ENCODE measurements at regions not wholly inside any gene's neighbourhood (a gene's known extent, or its start where the extent isn't known, plus 50 kb on each side); places are given as distances from the start of the nearest gene placed in this dataset.

- no peak for DNase-seq
- Histone ChIP-seq H4K20me1 (ENCODE audit: insufficient read depth, low read length) (no peaks in the 10 kb centered on the region), H3K9me3 (replicated peaks; ENCODE audit: insufficient read depth, low read length) (no peaks in the 10 kb centered on the region), H3K36me3 (replicated peaks; ENCODE audit: insufficient read depth, low read length) (no peaks in the 10 kb centered on the region), H3K27ac (ENCODE audit: low read length) (no peak overlapping the region), H3K79me2 (ENCODE audit: low read length) (no peaks in the 10 kb centered on the region), H3K4me1 (ENCODE audit: low read length) (no peaks in the 10 kb centered on the region), H2AFZ (ENCODE audit: low read length) (no peak overlapping the region), H3K4me2 (ENCODE audit: low read depth, low read length) (no peak overlapping the region), H3K27me3 (replicated peaks; ENCODE audit: insufficient read depth, low read length) (no peaks in the 10 kb centered on the region), H3K4me3 (ENCODE audit: low read length) (no peak overlapping the region), H3F3A (ENCODE audit: insufficient read depth, low read length) (no peaks in the 10 kb centered on the region), H3K9ac (ENCODE audit: low read length) (no peak overlapping the region), H3K9me2 (replicated peaks; ENCODE audit: insufficient read depth, low read length) (no peaks in the 10 kb centered on the region)
- TF ChIP-seq EZH2 (optimal IDR thresholded peaks at IDR 0.05; ENCODE audit: low read depth, low read length) (no peak), CTCF (IDR thresholded peaks at IDR 0.05; ENCODE audit: low read length) (no peak), EZH2phosphoT487 (IDR thresholded peaks at IDR 0.05; ENCODE audit: low read length) (no peak)
Observed at GRCh38 chr2:2856723-2857415, 520.7 kb downstream of the EIPR1 start.

GRCh38 chr2:2855297-2855696 lies 522.3 kb downstream of the EIPR1 start:
- Histone ChIP-seq H3K4me2 (ENCODE audit: low read depth, low read length) (no peak overlapping the region), H3K9ac (ENCODE audit: low read length) (no peak overlapping the region), H3F3A (ENCODE audit: insufficient read depth, low read length) (no peaks in the 10 kb centered on the region), H3K9me2 (replicated peaks; ENCODE audit: insufficient read depth, low read length) (no peaks in the 10 kb centered on the region), H3K4me1 (ENCODE audit: low read length) (no peaks in the 10 kb centered on the region), H3K9me3 (replicated peaks; ENCODE audit: insufficient read depth, low read length) (no peaks in the 10 kb centered on the region), H4K20me1 (ENCODE audit: insufficient read depth, low read length) (no peaks in the 10 kb centered on the region), H3K27me3 (replicated peaks; ENCODE audit: insufficient read depth, low read length) (no peaks in the 10 kb centered on the region), H3K27ac (ENCODE audit: low read length) (no peak overlapping the region), H3K36me3 (replicated peaks; ENCODE audit: insufficient read depth, low read length) (no peaks in the 10 kb centered on the region), H3K4me3 (ENCODE audit: low read length) (no peak overlapping the region), H3K79me2 (ENCODE audit: low read length) (no peaks in the 10 kb centered on the region), H2AFZ (ENCODE audit: low read length) (no peak overlapping the region)
- no peak for DNase-seq
- TF ChIP-seq CTCF (IDR thresholded peaks at IDR 0.05; ENCODE audit: low read length) (no peak), EZH2phosphoT487 (IDR thresholded peaks at IDR 0.05; ENCODE audit: low read length) (no peak), EZH2 (optimal IDR thresholded peaks at IDR 0.05; ENCODE audit: low read depth, low read length) (no peak)

GRCh38 chr2:2853346-2853745 lies 522.3 kb upstream of the MYT1L start:
- no peaks in the 10 kb centered on the region for H4K20me1 ChIP-seq (ENCODE audit: insufficient read depth, low read length)
- H3K27ac ChIP-seq (ENCODE audit: low read length), result no peak overlapping the region
- H3F3A ChIP-seq (ENCODE audit: insufficient read depth, low read length), result no peaks in the 10 kb centered on the region
- H3K4me1 ChIP-seq (ENCODE audit: low read length), result no peaks in the 10 kb centered on the region
- DNase-seq, result no peak
- no peaks in the 10 kb centered on the region for H3K27me3 ChIP-seq (replicated peaks; ENCODE audit: insufficient read depth, low read length)
- H3K9me3 ChIP-seq (replicated peaks; ENCODE audit: insufficient read depth, low read length), result no peaks in the 10 kb centered on the region
- no peaks in the 10 kb centered on the region for H3K9me2 ChIP-seq (replicated peaks; ENCODE audit: insufficient read depth, low read length)
- no peak for TF ChIP-seq CTCF (IDR thresholded peaks at IDR 0.05; ENCODE audit: low read length)
- TF ChIP-seq EZH2 (optimal IDR thresholded peaks at IDR 0.05; ENCODE audit: low read depth, low read length), result no peak
- TF ChIP-seq EZH2phosphoT487 (IDR thresholded peaks at IDR 0.05; ENCODE audit: low read length), result no peak
- H2AFZ ChIP-seq (ENCODE audit: low read length), result no peak overlapping the region
- H3K4me2 ChIP-seq (ENCODE audit: low read depth, low read length), result no peak overlapping the region
- no peaks in the 10 kb centered on the region for H3K79me2 ChIP-seq (ENCODE audit: low read length)
- no peak overlapping the region for H3K9ac ChIP-seq (ENCODE audit: low read length)
- no peaks in the 10 kb centered on the region for H3K36me3 ChIP-seq (replicated peaks; ENCODE audit: insufficient read depth, low read length)
- H3K4me3 ChIP-seq (ENCODE audit: low read length), result no peak overlapping the region

Data from MM.1S (cell line).